NB4 (cell line): ENCODE measurements at regions not wholly inside any gene's neighbourhood (a gene's known extent, or its start where the extent isn't known, plus 50 kb on each side); places are given as distances from the start of the nearest gene placed in this dataset.

Experiments
- CTCF ChIP-seq: IDR thresholded peaks from one replicate; pipeline ENCODE4 v1.5.1; 2012; ENCODE audit warnings: low read depth, low read length
- MAX ChIP-seq: IDR thresholded peaks from 2 replicates; pipeline ENCODE4 v1.6.1; 2011; ENCODE audit warnings: low read depth, low read length
- POLR2A ChIP-seq: IDR thresholded peaks from 2 replicates; pipeline ENCODE4 v1.6.1; 2011; ENCODE audit warnings: mild to moderate bottlenecking; ENCODE audit not compliant: insufficient read length; ENCODE audit errors: extremely low read depth

DNA sequence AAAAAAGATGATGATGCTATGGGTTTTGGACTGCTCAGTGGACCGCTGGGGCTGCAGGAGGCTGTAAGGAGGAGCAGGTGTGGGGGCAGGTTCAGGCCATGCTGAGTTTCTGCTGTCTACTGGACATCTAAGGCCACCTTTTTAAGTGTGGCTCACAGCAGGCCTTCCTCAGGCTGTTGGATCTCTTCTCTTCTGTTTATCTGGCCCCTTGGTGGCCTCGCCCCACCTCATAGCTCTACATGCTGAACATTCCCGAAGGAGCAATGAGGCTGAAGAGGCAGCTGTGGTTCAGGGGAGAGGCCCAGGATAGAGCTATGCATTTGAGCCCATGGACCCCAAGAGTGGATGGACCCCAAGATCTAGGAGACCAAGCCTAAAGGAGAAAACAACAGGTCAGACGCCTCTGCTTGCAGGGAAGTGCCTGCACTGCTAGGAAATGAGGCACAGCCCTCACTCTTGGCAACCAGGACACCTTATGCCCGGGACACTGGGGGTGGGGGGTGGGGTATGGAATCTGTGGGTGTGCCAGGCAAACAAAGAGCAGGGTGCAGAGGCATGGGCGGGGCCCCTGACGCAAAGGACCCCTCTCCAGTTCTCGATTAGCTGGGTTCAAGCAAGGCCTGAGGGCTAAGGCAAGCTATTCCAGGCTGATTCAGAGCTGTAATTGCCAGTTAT is 168.9 kb downstream of the BCOR start:
- TF ChIP-seq CTCF (no peak), POLR2A (no peak), MAX (no peak)
